HG03354 (cell line): ENCODE measurements at regions not wholly inside any gene's neighbourhood (a gene's known extent, or its start where the extent isn't known, plus 50 kb on each side); places are given as distances from the start of the nearest gene placed in this dataset.

Experiments used
- ATAC-seq: cut with Tn5 transposase; IDR thresholded peaks from one replicate; pipeline ENCODE4 v1.9.1; 2021; ENCODE audit warnings: mild to moderate bottlenecking; ENCODE audit not compliant: unreplicated experiment, poor library complexity, severe bottlenecking

DNA sequence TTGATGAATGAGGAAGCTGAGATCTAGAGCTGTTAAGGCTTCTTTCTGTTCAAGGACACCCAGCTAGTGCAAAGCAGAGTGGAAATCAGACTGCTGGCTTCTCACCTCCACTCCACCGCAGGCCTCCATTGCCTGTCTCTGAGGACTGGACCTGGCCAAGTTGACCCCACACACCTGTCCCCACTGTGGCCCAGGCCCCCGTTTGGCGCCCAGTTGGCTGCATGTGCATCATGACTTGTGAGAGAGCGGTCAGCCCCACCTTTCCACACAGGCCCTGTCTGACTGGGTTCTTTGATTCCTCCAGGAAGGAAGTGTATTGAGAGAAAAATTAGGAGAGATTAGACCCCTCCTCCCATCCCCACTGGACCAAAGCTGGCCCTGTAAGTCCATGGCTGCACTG lies 206.3 kb upstream of the TLE3 start:
- no peak for ATAC-seq

DNA sequence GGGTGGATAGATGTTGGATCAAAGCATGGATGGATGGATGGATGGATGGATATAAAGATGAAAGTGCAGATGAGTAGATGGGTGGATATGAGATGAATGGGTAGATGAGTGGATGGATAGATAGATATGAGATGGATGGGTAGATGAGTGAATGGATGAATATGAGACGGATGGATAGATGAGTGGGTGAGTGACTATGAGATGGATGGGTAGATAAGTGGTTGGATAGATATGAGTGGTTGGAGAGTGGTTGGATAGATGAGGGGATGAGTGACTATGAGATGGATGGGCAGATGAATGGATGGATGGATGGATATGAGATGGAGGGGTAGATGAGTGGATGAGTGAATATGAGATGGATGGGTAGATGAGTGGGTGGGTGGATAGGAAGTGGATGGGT lies 204.6 kb upstream of the TLE3 start:
- no peak for ATAC-seq

DNA sequence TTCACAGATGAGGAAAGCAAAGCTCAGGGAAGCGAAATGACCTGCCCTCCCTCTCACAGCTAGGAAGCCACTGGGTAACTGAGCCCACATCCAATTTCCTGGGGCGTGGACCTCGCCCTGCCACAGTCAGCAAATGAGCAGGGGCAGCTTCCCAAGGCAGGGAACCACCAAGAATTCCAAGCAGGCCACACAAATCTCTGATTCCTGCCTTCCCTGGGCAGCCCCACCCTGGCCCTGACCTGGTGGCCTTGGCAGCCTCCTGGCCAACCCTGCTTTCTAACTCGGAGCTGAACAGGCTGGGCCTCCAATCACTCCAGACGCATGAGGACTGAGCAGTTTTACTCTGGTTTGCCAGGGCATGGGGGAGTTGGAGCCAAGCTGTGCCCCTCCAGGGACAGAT lies 203.7 kb upstream of the TLE3 start:
- no peak for ATAC-seq

DNA sequence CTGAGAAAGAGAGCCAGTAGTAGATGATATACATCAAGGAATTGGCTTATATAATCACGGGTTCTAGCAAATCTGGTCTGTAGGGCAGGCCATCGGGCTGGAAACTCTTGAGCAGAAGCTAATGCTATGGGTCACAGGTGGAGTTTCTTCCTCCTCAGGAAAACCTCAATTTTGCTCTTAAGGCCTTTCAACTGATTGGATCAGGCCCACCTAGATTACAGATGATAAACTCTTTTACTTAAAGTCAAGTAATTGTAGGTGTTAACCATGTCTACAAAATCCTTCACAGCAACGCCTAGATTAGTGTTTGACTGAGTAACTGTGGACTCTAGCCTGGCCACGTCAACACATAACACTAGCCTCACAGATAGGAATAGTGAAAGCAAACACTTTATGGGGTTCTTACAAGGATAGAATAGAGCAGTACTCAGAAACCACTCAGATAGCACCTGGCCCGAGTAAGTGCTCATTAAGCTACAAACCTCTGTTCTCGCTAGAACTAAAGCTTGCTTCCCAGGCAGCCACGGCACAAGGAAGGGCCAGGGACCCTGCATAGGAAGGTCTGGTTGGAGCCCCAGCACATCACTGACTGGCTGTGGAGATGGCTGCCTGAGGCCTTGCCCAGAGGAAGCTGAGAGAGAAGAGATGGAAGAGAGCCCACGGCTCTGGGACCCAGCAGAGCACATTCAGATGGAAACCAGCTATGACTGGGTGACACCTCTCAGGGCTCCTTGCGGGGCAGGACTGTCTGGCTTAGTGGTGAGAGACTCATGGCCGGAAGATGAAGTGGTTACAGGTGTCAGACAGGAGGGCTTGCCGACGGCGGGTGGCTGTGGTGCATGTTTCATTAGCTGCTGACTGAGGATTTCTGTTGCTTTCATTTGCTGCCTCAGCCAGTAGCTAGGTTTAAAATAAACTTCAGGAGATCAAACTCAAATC lies 202.5 kb upstream of the TLE3 start:
- peak; percentile 99 for ATAC-seq

DNA sequence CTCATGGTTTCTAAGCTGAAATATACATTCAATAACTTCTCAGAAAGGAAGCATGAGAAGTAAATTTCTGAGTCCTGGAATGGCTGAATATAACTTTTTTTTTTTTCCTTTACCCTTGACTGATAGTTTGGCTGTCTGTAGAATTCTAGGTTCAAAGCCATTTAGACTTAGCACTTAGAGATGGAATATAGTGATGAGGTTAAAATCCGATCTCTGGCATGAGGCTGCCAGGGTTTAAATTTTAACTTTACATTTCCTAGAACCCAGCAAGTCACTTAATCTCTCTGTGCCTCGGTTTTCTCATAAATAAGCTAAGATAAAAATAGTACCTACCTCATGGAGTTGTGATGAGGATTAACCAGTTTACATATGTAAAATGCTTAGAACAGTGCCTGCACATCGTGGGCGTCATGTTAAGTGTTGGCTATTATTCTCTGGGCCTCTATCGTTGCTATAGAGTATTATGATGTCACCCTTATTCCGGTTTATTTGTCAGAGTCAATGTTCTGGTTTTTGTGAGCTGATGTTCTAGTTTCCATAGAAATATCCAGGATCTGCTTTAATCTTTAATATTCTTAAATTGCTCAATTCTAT lies 199.8 kb upstream of the TLE3 start:
- ATAC-seq, result no peak

GRCh38 chr15:70294731-70295305 lies 197.1 kb upstream of the TLE3 start:
- no peak for ATAC-seq

DNA sequence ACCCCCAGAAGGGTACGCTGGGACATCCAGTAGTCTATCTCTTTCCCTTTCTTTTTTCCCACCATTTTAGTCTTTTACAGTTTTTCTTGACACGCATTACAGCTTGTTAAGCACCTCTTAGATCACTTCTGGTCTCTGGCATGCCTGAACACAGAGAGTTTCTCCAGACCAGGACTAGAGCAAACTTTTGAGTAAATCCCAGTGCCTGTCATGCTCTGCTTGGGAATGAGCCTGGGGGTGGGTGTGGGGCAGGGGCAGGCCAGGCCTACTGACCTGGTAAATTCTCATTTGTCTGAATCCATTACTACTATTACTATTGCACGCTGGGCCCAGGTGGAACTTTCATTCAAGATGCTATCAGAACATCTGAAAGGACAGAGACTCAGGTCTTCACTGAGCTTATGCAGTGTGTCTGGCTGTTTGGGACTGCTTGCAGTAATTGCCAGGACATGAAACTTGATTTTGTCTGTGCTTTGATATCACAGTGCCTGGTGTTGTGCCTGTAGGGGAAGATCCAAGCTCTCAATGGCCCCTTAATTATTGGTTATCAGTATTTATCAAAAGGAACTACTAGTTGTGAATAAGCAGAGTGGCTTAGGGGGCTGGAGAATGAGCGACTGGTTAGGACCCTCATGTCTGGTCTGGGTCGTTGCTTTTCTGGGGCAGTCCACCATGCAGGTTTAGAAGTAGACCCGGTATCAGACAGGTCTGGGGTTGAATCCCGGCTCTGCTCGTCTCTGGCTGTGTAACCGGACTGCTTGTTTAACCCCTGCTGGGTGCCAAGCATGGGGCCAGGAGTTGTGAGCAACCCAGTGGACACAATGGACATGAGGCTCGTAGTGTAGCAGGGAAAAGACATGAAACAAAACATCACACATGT lies 196.1 kb upstream of the TLE3 start:
- ATAC-seq, result no peak

GRCh38 chr15:70293138-70293537 lies 195.4 kb upstream of the TLE3 start:
- no peak for ATAC-seq

- ATAC-seq, result no peak
These were observed 194.5 kb upstream of the TLE3 start for GRCh38 chr15:70292076-70292760.

DNA sequence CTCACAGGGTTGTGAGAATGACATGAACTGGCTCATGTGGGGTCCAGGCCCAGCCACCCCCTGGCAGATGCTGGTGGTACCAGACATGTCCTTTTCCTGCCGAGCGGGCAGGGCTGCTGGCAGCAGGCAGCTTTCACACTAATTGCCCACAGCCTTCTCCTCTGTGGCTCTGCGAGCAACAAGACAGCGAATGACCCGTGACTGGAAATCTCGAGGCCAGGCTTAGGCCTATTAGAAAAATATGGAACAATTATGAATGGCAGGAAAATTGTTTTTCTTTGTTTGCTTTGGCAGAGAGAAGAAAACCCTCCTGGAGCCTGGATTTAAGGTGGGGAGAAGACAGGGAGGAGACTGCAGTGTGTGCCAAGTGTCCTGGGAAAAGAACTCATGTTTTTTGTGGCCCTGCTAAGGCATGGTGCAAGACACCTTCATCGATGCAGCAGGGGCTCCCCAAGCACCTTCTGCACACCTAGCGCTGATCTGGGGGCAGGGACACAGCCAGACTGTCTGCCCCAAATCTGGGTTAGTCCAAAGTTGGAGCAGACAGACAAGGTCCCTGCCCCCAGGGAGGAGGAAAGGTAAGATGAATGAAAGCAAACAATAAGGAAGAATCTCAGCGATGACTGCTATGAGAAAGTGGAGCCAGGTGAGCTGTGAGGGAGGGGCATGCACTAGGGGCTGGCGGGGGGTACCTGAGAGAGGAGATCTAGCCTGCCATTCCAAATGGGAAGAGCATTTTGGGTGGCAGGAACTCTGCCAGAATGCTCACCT lies 193.8 kb upstream of the TLE3 start:
- ATAC-seq, result no peak

GRCh38 chr15:70290708-70291107 lies 193.0 kb upstream of the TLE3 start:
- no peak for ATAC-seq

GRCh38 chr15:70289191-70289955 lies 191.7 kb upstream of the TLE3 start:
- ATAC-seq, result no peak

GRCh38 chr15:70286113-70286806 lies 188.5 kb upstream of the TLE3 start:
- no peak for ATAC-seq

DNA sequence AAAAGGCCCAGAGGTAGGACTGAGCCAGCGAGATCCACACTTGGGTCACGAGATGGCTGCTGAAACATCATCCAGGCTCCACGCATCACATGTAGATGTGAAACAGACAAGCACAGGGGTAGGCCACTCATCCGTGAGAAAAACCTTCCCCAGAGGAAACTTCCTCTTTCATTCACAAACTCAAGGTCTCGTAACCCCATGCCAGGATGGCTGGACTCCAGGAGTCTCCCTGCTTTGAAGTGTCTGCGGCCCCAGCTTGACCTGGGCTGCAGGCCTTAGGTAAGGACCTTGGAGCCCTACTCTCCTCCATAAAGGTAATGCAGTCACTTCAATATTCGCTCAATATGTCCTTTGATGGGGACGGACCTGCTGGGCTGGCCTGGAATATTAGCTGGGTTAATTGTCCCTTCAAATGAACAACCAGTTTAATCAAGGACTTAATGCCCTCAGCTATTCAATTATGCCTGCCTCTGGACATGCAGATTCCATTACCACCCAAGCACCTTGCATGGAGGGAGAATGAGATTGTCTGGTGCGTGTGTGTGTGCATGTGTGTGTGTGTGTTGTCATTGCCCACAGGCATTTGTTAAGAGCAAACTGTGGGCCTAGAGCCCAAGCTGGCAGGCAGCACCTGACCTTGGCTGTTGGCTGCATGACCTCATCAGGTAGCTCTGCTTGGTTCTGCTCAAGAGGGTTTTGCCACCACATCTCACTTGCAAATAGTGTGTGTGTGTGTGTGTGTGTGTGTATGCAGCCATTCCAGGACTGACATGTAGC lies 186.9 kb upstream of the TLE3 start:
- no peak for ATAC-seq

GRCh38 chr15:70283511-70283910 lies 185.8 kb upstream of the TLE3 start:
- no peak for ATAC-seq

- peak; percentile 74 for ATAC-seq
These were observed 184.1 kb upstream of the TLE3 start for GRCh38 chr15:70281811-70282307.
